HCT116 (cell line): ENCODE measurements at regions not wholly inside any gene's neighbourhood (a gene's known extent, or its start where the extent isn't known, plus 50 kb on each side); places are given as distances from the start of the nearest gene placed in this dataset.

Experiments
- EZH2 ChIP-seq: fragments of 200-600 bp; sonication (generic); IDR thresholded peaks from 2 replicates; pipeline ENCODE4 v1.6.1; 2017; ENCODE audit warnings: antibody characterized with exemption, mixed run types
- POLR2A ChIP-seq: IDR thresholded peaks from 2 replicates; pipeline ENCODE4 v1.7.0; 2011; ENCODE audit warnings: borderline replicate concordance; ENCODE audit not compliant: insufficient read depth, insufficient read length; ENCODE audit errors: extremely low read depth
- REST ChIP-seq: IDR thresholded peaks from 2 replicates; pipeline ENCODE4 v1.6.1; 2012; ENCODE audit warnings: low read depth

GRCh38 chr12:47370421-47370820 lies 290.7 kb upstream of the AMIGO2 start:
- TF ChIP-seq REST (no peak), POLR2A (no peak), EZH2 (no peak)
